ENCODE measurements at regions not wholly inside any gene's neighbourhood (a gene's known extent, or its start where the extent isn't known, plus 50 kb on each side); places are given as distances from the start of the nearest gene placed in this dataset.
"Not testable (repeated sequence)": the region's sequence is repeated elsewhere in the genome, so short reads cannot be mapped to it uniquely, and the experiment has no call there.

DNA sequence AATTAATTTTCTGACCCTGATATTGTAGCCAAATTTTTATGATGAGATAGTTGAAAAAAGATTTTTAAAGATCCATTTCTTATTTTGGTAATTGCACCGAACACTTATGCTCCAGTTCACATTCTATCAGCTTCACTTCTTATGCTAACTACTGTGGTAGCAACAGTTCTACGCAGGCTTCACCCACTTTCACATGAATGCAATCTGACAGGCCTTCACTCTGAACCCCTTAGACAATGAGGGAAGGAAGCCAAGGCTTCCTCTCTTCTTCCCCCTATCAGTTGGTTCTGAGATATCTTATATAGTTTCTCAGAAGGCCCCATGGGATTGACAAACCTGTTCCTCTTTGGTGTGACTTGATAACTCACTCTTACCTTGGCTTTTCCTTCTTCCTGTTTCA, 185.8 kb downstream of the CETN3 start:
- WGBS, 2 donors = 87% methylated on average over 2 of the region's 2 CpGs
- TF ChIP-seq POLR2A (IDR thresholded peaks at IDR 0.05) = no peak
- TF ChIP-seq, protein P1, sequence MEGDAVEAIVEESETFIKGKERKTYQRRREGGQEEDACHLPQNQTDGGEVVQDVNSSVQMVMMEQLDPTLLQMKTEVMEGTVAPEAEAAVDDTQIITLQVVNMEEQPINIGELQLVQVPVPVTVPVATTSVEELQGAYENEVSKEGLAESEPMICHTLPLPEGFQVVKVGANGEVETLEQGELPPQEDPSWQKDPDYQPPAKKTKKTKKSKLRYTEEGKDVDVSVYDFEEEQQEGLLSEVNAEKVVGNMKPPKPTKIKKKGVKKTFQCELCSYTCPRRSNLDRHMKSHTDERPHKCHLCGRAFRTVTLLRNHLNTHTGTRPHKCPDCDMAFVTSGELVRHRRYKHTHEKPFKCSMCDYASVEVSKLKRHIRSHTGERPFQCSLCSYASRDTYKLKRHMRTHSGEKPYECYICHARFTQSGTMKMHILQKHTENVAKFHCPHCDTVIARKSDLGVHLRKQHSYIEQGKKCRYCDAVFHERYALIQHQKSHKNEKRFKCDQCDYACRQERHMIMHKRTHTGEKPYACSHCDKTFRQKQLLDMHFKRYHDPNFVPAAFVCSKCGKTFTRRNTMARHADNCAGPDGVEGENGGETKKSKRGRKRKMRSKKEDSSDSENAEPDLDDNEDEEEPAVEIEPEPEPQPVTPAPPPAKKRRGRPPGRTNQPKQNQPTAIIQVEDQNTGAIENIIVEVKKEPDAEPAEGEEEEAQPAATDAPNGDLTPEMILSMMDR (IDR thresholded peaks at IDR 0.05) = no peak

DNA sequence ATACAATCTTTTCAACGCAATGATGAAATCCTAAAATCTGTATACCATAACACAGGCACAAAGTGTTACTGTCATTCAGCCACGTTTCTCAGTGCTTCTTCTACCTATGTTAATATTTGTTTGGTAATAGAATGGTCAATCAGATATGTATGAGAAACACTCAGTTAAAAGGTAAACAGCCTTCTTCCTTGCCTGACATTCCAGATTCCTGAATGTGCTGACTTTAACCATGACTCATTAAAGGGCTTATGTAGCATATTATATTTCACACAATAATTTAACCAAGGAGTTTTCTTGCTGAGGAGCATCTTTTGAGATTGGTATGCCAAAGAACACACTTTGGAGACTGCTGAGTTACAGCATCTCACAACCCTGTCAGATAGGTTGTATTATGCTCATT, 187.6 kb downstream of the CETN3 start:
- no peak for TF ChIP-seq POLR2A (IDR thresholded peaks at IDR 0.05)
- TF ChIP-seq, protein P1 (IDR thresholded peaks at IDR 0.05) = no peak
- no peaks in the 10 kb centered on the region for H3K4me1 ChIP-seq
- H3K36me3 ChIP-seq = no peaks in the 10 kb centered on the region
- WGBS, 2 donors = 52 to 60% methylated on average over 2 of the region's 2 CpGs
- no peaks in the 10 kb centered on the region for H3K9me3 ChIP-seq
- no peaks in the 10 kb centered on the region for H3K27me3 ChIP-seq
- intact Hi-C loops (cut with DNase I) = no loop called here
- DNase-seq = no peak
- H3K27ac ChIP-seq = no peak overlapping the region
- H3K4me3 ChIP-seq = no peak overlapping the region

More for the DNA sequence above, 185.8 kb downstream of the CETN3 start:
- no peak overlapping the region for H3K27ac ChIP-seq
- H3K4me1 ChIP-seq = no peaks in the 10 kb centered on the region
- intact Hi-C loops (cut with DNase I) = no loop called here
- no peak for DNase-seq
- no peak overlapping the region for H3K4me3 ChIP-seq
- no peaks in the 10 kb centered on the region for H3K36me3 ChIP-seq
- no peaks in the 10 kb centered on the region for H3K9me3 ChIP-seq
- H3K27me3 ChIP-seq = no peaks in the 10 kb centered on the region

DNA sequence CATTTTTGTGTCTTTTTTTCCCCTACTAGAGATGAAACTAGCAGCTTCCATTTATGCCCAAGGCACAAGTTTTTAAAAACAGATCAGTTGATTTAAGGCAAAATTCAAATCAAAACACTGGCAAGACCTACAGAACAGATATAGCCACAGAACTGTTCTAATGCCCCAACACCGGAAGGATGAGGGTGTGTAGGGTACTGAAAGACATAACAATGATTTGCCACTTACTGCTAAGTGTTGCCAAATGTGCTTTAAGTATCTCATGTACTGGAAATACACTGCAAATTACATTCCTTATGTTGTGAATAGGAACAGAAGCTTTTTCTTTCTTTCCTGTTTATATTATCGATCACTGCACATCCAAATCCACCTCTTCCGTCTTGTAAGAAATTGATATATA, 189.0 kb downstream of the CETN3 start:
- Histone ChIP-seq H3K4me3 (no peak overlapping the region), H3K4me1 (no peaks in the 10 kb centered on the region), H3K36me3 (no peaks in the 10 kb centered on the region), H3K27me3 (no peaks in the 10 kb centered on the region), H3K9me3 (no peaks in the 10 kb centered on the region), H3K27ac (no peak overlapping the region)
- no peak for TF ChIP-seq POLR2A (IDR thresholded peaks at IDR 0.05)
- TF ChIP-seq, protein P1 (IDR thresholded peaks at IDR 0.05) = no peak
- WGBS, 2 donors = 64 to 73% methylated on average over 3 of the region's 3 CpGs
- intact Hi-C loops (cut with DNase I) = no loop called here
- no peak for DNase-seq

DNA sequence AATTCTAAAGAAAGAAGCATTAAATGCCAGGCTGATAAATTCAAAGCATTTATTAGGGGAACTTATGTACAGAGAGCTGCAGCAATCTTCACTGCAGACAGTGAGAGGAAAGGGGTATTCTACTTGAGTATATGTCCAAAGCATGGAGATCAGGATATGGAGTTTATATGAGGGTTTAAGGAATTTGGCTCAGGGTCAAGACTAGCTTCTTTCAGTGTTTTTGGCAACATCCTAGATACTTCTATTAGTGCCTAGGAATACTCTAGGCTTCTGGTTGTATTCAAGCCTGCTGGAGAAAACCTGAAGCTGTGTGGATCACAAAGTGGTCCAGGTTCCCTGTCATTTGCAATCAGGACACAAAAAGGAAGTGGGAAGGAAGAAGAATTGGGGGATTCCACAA, 194.6 kb downstream of the CETN3 start:
- intact Hi-C loops (cut with DNase I) = no loop called here
- Histone ChIP-seq H3K27me3 (no peaks in the 10 kb centered on the region), H3K27ac (no peak overlapping the region), H3K9me3 (no peaks in the 10 kb centered on the region), H3K4me3 (no peak overlapping the region), H3K36me3 (no peaks in the 10 kb centered on the region), H3K4me1 (no peaks in the 10 kb centered on the region)
- TF ChIP-seq POLR2A (IDR thresholded peaks at IDR 0.05) = no peak
- TF ChIP-seq, protein P1 (IDR thresholded peaks at IDR 0.05) = no peak
- no peak for DNase-seq

DNA sequence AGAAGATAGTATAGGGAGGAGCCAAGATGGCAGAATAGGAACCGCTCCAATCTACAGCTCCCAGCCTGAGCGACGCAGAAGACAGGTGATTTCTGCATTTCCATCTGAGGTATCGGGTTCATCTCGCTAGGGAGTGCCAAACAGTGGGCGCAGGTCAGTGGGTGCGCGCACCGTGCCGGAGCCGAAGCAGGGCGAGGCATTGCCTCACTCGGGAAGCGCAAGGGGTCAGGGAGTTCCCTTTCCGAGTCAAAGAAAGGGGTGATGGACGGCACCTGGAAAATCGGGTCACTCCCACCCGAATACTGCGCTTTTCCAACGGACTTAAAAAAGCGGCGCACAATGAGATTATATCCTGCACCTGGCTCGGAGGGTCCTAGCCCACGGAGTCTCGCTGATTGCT, 201.2 kb downstream of the CETN3 start:
- WGBS, 2 donors = 79 to 96% methylated on average over 8 to 14 of the region's 25 CpGs
- H3K4me1 ChIP-seq; H3K9me3 ChIP-seq; H3K27ac ChIP-seq; H3K4me3 ChIP-seq; DNase-seq; H3K27me3 ChIP-seq; intact Hi-C loops (cut with DNase I); H3K36me3 ChIP-seq: not testable (repeated sequence)

DNA sequence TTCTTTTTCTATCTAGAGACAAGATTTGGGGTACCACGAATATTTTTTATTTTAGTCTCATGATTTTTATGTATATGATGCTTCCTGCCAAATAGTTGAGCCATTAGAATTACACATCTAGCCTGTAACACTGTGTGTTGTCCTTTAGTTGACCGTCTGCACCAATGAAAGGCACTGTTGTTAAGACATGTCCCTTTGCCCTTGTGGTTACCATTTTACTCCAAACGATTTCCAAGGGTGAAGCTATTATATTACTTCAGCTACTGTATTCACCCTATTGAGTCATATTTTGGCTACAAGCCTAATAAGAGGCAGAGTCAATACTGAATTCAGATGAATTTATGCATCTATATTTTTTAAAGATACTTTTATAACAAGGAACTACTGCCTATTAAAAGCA, 207.6 kb downstream of the CETN3 start:
- Histone ChIP-seq H3K4me3 (no peak overlapping the region), H3K4me1 (no peaks in the 10 kb centered on the region), H3K27me3 (no peaks in the 10 kb centered on the region), H3K9me3 (no peaks in the 10 kb centered on the region), H3K36me3 (no peaks in the 10 kb centered on the region), H3K27ac (no peak overlapping the region)
- intact Hi-C loops (cut with DNase I) = no loop called here
- DNase-seq = no peak
- TF ChIP-seq, protein P1 (IDR thresholded peaks at IDR 0.05) = no peak
- no peak for TF ChIP-seq POLR2A (IDR thresholded peaks at IDR 0.05)
- 31% methylated on average over 3 of the region's 3 CpGs for WGBS, 2 donors
